GM12891 (cell line): ENCODE measurements at regions not wholly inside any gene's neighbourhood (a gene's known extent, or its start where the extent isn't known, plus 50 kb on each side); places are given as distances from the start of the nearest gene placed in this dataset.

Experiments used
- PAX5 ChIP-seq: IDR thresholded peaks from 2 replicates; pipeline ENCODE4 v1.6.1; 2011; ENCODE audit warnings: low read length, moderate library complexity, mild to moderate bottlenecking; ENCODE audit not compliant: insufficient read depth, severe bottlenecking
- POLR2A ChIP-seq: IDR thresholded peaks from 2 replicates; pipeline ENCODE4 v1.6.1; 2011; ENCODE audit warnings: low read depth, low read length, control low read depth
- TAF1 ChIP-seq: IDR thresholded peaks from 2 replicates; pipeline ENCODE4 v1.6.1; 2011; ENCODE audit warnings: low read depth, low read length, control low read depth

DNA sequence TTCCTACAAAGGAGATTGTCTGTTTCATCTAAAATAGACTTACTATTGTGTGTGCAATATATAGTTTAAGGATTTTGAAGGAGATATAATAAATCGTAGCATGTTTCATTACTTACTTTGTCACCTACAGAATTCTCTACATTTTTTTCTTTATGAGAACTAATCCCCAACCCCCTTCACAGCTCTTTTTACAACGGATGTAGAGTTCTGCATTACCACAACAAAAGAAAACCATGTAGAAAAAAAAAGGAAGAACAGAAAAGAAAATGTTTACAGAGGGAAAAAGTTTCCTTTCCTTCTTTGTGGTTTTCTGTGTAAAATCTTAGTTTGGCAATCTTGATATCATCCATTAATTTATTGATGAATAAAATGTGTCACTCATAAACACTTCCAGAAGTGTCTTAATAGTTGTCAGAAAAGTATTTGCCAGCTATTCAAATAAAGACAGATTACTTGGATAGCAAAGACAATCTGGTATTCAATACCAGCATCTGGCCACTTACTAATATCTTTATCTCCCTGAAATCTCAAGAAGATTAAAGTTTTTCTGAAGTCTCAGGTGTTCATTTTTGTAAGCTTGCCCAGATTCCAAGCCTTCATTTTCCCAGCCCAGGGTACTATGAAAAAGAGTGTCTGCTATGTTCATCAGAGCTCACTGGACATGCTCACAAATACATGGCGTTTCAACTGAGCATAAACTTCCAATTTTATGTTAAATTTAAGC, 806.8 kb downstream of the PCDH19 start:
- no peak for TF ChIP-seq POLR2A
- no peak for TF ChIP-seq PAX5
- no peak for TF ChIP-seq TAF1
